Endothelial cell of umbilical vein (primary cell): ENCODE measurements at regions not wholly inside any gene's neighbourhood (a gene's known extent, or its start where the extent isn't known, plus 50 kb on each side); places are given as distances from the start of the nearest gene placed in this dataset.

ENCODE experiments used
- BruUV-seq: library from RNA; stranded (reverse); fragments of 400-500 nt; replicated peaks from 2 replicates; lab custom pipeline; 2021; lab: Mats Ljungman, UMichigan
- CTCF ChIA-PET: fragments of 300-600, 350-600 bp; sonication (Branson Sonifier 250); formaldehyde crosslinking; loops from one replicate; lab custom pipeline; 2021; ENCODE audit warnings: antibody characterized with exemption, inconsistent platforms; lab: Charles Lee
- POLR2A ChIA-PET: fragments of 300-600, 350-600 bp; sonication (Branson Sonifier 250); formaldehyde crosslinking; loops from one replicate; lab custom pipeline; 2021; ENCODE audit warnings: antibody characterized with exemption, inconsistent platforms; lab: Charles Lee
- DNase-seq: peaks from one replicate; pipeline ENCODE4 v3.0.0-alpha.2; 2011; ENCODE audit warnings: low read depth, low spot score
- FAIRE-seq: peaks from 2 replicates; lab custom pipeline; 2011; peaks lifted over from hg19 to GRCh38; lab: Jason Lieb, UNC
- H2AFZ ChIP-seq: 2 replicates; pipeline ENCODE4 v1.6.0; 2012; ENCODE audit warnings: low read depth, low read length, control low read depth, inconsistent platforms
- H3K27ac ChIP-seq: 2 replicates; pipeline ENCODE4 v1.5.1; 2011; ENCODE audit warnings: low read depth, mild to moderate bottlenecking, control low read depth, low read length, moderate library complexity; ENCODE audit not compliant: insufficient read depth
- H3K27me3 ChIP-seq, 2 experiments: 2 replicates each; pipeline versions ENCODE4 v1.6.0 to v1.6.1; 2011; ENCODE audit warnings: low read length in 2 of 2, mixed read lengths in 1 of 2; ENCODE audit not compliant: control insufficient read depth in 2 of 2, insufficient read depth in 2 of 2
- H3K36me3 ChIP-seq, 2 experiments: 2 replicates in 1 of 2; 3 replicates in 1 of 2; pipeline ENCODE4 v1.5.1; 2011; ENCODE audit warnings: low read length in 2 of 2, mild to moderate bottlenecking in 1 of 2, moderate library complexity in 1 of 2; ENCODE audit not compliant: control insufficient read depth in 2 of 2, insufficient read depth in 2 of 2; ENCODE audit errors: extremely low read depth in 1 of 2
- H3K4me1 ChIP-seq: 3 replicates; pipeline ENCODE4 v1.5.1; 2011; ENCODE audit warnings: mild to moderate bottlenecking, low read length; ENCODE audit not compliant: control insufficient read depth, insufficient read depth; ENCODE audit errors: extremely low read depth
- H3K4me2 ChIP-seq: 2 replicates; pipeline ENCODE4 v1.6.1; 2011; ENCODE audit warnings: low read length, control low read depth, mixed read lengths; ENCODE audit not compliant: insufficient read depth
- H3K4me3 ChIP-seq, 3 experiments: fragments of 200-600 bp in 1 of 3; sonication (generic), shearing (Covaris generic) in 1 of 3; replicated peaks in 1 of 3; 2 replicates each; pipeline ENCODE4 v1.5.1; 2011 to 2016; ENCODE audit warnings: control low read depth in 3 of 3, low read length in 3 of 3, mild to moderate bottlenecking in 2 of 3, inconsistent platforms in 1 of 3, low read depth in 1 of 3, moderate library complexity in 1 of 3; ENCODE audit not compliant: insufficient read depth in 1 of 3
- H3K79me2 ChIP-seq: 2 replicates; pipeline ENCODE4 v1.6.0; 2012; ENCODE audit warnings: low read length, inconsistent platforms; ENCODE audit not compliant: control insufficient read depth, insufficient read depth
- H3K9ac ChIP-seq: replicated peaks from 2 replicates; pipeline ENCODE3; 2011; ENCODE audit warnings: low read length, control low read depth; ENCODE audit not compliant: insufficient read depth; ENCODE audit errors: extremely low read depth
- H3K9me1 ChIP-seq: replicated peaks from 3 replicates; pipeline ENCODE4 v1.6.0; 2011; ENCODE audit warnings: mild to moderate bottlenecking, low read length; ENCODE audit not compliant: control insufficient read depth, insufficient read depth; ENCODE audit errors: extremely low read depth
- H3K9me3 ChIP-seq: replicated peaks from 2 replicates; pipeline ENCODE4 v1.5.1; 2012; ENCODE audit warnings: low read length, inconsistent platforms; ENCODE audit not compliant: control insufficient read depth, insufficient read depth
- H4K20me1 ChIP-seq: replicated peaks from 2 replicates; pipeline ENCODE3; 2011; ENCODE audit warnings: mild to moderate bottlenecking, low read length; ENCODE audit not compliant: control insufficient read depth, insufficient read depth; ENCODE audit errors: extremely low read depth
- EZH2 ChIP-seq: IDR thresholded peaks from 2 replicates; pipeline ENCODE4 v1.6.1; 2012; ENCODE audit warnings: borderline replicate concordance, low read depth, mild to moderate bottlenecking, moderate library complexity, low read length, inconsistent platforms; ENCODE audit not compliant: severe bottlenecking
- FOS ChIP-seq: IDR thresholded peaks from 2 replicates; pipeline ENCODE4 v1.6.1; 2011; ENCODE audit warnings: mild to moderate bottlenecking, low read length, moderate library complexity, borderline replicate concordance; ENCODE audit not compliant: insufficient read depth
- GATA2 ChIP-seq: IDR thresholded peaks from 2 replicates; pipeline ENCODE4 v1.7.0; 2011; ENCODE audit warnings: low read depth, mild to moderate bottlenecking, moderate library complexity, mixed read lengths, low read length; ENCODE audit not compliant: insufficient read length, insufficient read depth
- JUN ChIP-seq: IDR thresholded peaks from 2 replicates; pipeline ENCODE4 v1.6.1; 2011; ENCODE audit warnings: borderline replicate concordance, low read depth; ENCODE audit not compliant: insufficient read length, insufficient read depth
- MYC ChIP-seq: IDR thresholded peaks from one replicate; pipeline ENCODE4 v1.6.1; 2011; ENCODE audit warnings: mild to moderate bottlenecking, low read depth, low read length
- POLR2A ChIP-seq: IDR thresholded peaks from 2 replicates; pipeline ENCODE4 v1.6.1; 2012; ENCODE audit warnings: low read depth, mild to moderate bottlenecking, control low read depth, low read length
- POLR2AphosphoS5 ChIP-seq: IDR thresholded peaks from 2 replicates; pipeline ENCODE4 v1.6.1; 2012; ENCODE audit warnings: low read depth, mild to moderate bottlenecking, control low read depth, low read length, moderate library complexity; ENCODE audit not compliant: insufficient read depth
- dilution Hi-C: fragments of 300-500 bp; cut with MboI; formaldehyde crosslinking; loops from one replicate; pipeline ENCODE4 v1.15.0; 2019; ENCODE audit warnings: low sequenced_read_pairs; ENCODE audit not compliant: extremely low pct_ligation_motif_present
- intact Hi-C: fragments of 100-400 bp; cut with micrococcal nuclease; formaldehyde crosslinking; loops from one replicate; pipeline ENCODE4 v1.10.0; 2022
- TF ChIP-seq, protein P1 (sequence below), 2 donors: IDR thresholded peaks; 1 replicate in 1 of 2; 2 replicates in 1 of 2; pipeline ENCODE4 v1.5.1; 2011; ENCODE audit warnings: low read length in 2 of 2, mild to moderate bottlenecking in 2 of 2, moderate library complexity in 2 of 2, control low read depth in 1 of 2, inconsistent platforms in 1 of 2, low read depth in 1 of 2; ENCODE audit not compliant: insufficient read depth in 1 of 2; ENCODE audit errors: extremely low read depth in 1 of 2
- TF ChIP-seq, protein P2 (sequence below): IDR thresholded peaks from 2 replicates; pipeline ENCODE4 v1.6.1; 2011; ENCODE audit not compliant: insufficient read depth, insufficient read length

DNA sequence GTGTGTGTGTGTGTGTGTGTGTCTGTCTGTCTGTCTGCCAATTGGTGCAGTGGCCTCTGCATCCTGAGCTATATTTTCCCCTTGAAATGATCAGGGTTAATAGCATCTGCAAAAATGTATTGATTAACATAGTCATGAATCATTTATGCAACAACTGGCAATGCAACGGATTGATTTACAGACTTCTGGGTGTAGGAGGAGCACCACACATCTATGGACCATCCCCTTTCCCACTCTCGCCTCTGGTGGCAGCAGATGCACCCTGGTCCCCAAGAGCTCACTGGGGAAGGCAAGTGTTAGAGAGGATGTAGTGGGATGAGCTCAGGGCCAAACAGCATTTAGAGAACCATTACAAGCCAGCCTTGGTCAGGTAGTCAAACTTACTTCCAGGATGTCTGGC lies 272.7 kb upstream of the C2CD4B start:
- CTCF ChIA-PET, result no interaction called here

More for the DNA sequence above, 272.7 kb upstream of the C2CD4B start:
- no TSS peak for BruUV-seq
- Histone ChIP-seq H3K27ac (no peak overlapping the region), H3K36me3 (no peaks in the 10 kb centered on the region), H2AFZ (no peak overlapping the region), H3K9me1 (no peaks in the 10 kb centered on the region), H3K9me3 (no peaks in the 10 kb centered on the region), H3K27me3 (no peaks in the 10 kb centered on the region), H3K4me3 (no peak overlapping the region), H3K79me2 (no peaks in the 10 kb centered on the region), H3K4me1 (no peaks in the 10 kb centered on the region), H4K20me1 (no peaks in the 10 kb centered on the region), H3K4me2 (no peak overlapping the region), H3K9ac (no peak overlapping the region)
- DNase-seq (no peak), FAIRE-seq (no peak)
- intact Hi-C loops, result no loop called here
- TF ChIP-seq POLR2A (no peak), GATA2 (no peak), JUN (no peak), FOS (no peak), MYC (no peak), EZH2 (no peak), POLR2AphosphoS5 (no peak)
- TF ChIP-seq, protein P1, sequence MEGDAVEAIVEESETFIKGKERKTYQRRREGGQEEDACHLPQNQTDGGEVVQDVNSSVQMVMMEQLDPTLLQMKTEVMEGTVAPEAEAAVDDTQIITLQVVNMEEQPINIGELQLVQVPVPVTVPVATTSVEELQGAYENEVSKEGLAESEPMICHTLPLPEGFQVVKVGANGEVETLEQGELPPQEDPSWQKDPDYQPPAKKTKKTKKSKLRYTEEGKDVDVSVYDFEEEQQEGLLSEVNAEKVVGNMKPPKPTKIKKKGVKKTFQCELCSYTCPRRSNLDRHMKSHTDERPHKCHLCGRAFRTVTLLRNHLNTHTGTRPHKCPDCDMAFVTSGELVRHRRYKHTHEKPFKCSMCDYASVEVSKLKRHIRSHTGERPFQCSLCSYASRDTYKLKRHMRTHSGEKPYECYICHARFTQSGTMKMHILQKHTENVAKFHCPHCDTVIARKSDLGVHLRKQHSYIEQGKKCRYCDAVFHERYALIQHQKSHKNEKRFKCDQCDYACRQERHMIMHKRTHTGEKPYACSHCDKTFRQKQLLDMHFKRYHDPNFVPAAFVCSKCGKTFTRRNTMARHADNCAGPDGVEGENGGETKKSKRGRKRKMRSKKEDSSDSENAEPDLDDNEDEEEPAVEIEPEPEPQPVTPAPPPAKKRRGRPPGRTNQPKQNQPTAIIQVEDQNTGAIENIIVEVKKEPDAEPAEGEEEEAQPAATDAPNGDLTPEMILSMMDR (IDR thresholded peaks at IDR 0.05; ENCODE audit: extremely low read depth in 1 of 2, insufficient read depth in 1 of 2, low read depth in 1 of 2, low read length in 2 of 2), result no peak
- TF ChIP-seq, protein P2, sequence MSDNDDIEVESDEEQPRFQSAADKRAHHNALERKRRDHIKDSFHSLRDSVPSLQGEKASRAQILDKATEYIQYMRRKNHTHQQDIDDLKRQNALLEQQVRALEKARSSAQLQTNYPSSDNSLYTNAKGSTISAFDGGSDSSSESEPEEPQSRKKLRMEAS, result no peak
- dilution Hi-C loops, result no loop called here
- POLR2A ChIA-PET, result no interaction called here
